ENCODE measurements at regions not wholly inside any gene's neighbourhood (a gene's known extent, or its start where the extent isn't known, plus 50 kb on each side); places are given as distances from the start of the nearest gene placed in this dataset.

DNA sequence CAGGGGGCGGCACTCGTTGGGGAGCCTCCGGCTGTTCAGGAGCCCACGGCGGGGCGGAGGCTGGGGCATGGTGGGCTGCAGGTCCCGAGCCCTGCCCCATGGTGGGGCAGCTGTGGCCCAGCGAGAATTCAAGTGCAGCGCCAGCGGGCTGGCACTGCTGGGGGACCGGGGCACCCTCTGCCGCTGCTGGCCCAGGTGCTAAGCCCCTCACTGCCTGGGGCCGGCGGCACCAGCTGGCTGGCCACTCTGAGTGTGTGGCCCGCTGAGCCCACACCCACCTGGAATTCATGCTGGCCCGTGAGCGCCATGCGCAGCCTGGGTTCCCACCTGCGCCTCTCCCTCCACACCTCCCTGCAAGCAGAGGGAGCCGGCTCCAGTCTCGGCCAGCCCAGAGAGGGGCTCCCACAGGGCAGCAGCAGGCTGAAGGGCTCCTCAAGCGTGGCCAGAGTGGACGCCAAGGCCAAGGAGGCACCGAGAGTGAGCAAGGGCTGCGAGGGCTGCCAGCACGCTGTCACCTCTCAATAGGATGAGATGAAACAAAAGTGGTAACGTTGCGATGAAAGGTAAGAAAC, 464.9 kb downstream of the PCDH7 start:
- Histone ChIP-seq H2BK5ac (ENCODE audit: low read depth, low read length) (no peak overlapping the region), H3K14ac (ENCODE audit: insufficient read length) (no peak overlapping the region)
- FAIRE-seq = no peak
- TF ChIP-seq EGR1 (IDR thresholded peaks at IDR 0.05; ENCODE audit: borderline replicate concordance, low read depth, low read length) = no peak
- TF ChIP-seq NRF1 (IDR thresholded peaks at IDR 0.05; ENCODE audit: low read depth, low read length) = no peak
- no peak for TF ChIP-seq FOSL1 (IDR thresholded peaks at IDR 0.05; ENCODE audit: insufficient read depth, low read depth, low read length)
- TF ChIP-seq, protein P1, sequence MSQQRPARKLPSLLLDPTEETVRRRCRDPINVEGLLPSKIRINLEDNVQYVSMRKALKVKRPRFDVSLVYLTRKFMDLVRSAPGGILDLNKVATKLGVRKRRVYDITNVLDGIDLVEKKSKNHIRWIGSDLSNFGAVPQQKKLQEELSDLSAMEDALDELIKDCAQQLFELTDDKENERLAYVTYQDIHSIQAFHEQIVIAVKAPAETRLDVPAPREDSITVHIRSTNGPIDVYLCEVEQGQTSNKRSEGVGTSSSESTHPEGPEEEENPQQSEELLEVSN (IDR thresholded peaks at IDR 0.05) = no peak
- no peak for TF ChIP-seq KDM4A (IDR thresholded peaks at IDR 0.05; ENCODE audit: low read depth, low read length, severe bottlenecking)
- TF ChIP-seq RBBP5 (IDR thresholded peaks at IDR 0.05; ENCODE audit: borderline replicate concordance, low read depth, low read length) = no peak
- TF ChIP-seq RFX5 (IDR thresholded peaks at IDR 0.05; ENCODE audit: borderline replicate concordance, low read depth, low read length) = no peak
- TF ChIP-seq MAFK (IDR thresholded peaks at IDR 0.05; ENCODE audit: low read depth, low read length) = no peak
- TF ChIP-seq KDM1A (IDR thresholded peaks at IDR 0.05; ENCODE audit: borderline replicate concordance, low read length) = no peak
- no peak for TF ChIP-seq JUN (IDR thresholded peaks at IDR 0.05; ENCODE audit: low read depth, low read length)
- no peak for TF ChIP-seq RAD21 (IDR thresholded peaks at IDR 0.05 in 1 of 2, conservative IDR thresholded peaks at IDR 0.05 in 1 of 2; ENCODE audit: low read depth in 2 of 2, low read length in 2 of 2)
- TF ChIP-seq CEBPB (IDR thresholded peaks at IDR 0.05; ENCODE audit: low read depth, low read length) = no peak
- TF ChIP-seq BACH1 (IDR thresholded peaks at IDR 0.05; ENCODE audit: low read length) = no peak
- no peak for TF ChIP-seq SP1 (IDR thresholded peaks at IDR 0.05; ENCODE audit: low read depth, low read length)

More for the DNA sequence above, 464.9 kb downstream of the PCDH7 start:
- Histone ChIP-seq H3K79me1 (ENCODE audit: low read depth, low read length) (no peaks in the 10 kb centered on the region), H2AFZ (ENCODE audit: low read length) (no peak overlapping the region), H3K4ac (replicated peaks; ENCODE audit: insufficient read length, low read depth, low read length) (no peak overlapping the region), H3K79me2 (ENCODE audit: control insufficient read depth in 1 of 2, insufficient read depth in 2 of 2, low read length in 2 of 2) (no peaks in the 10 kb centered on the region), H3K36me3 (ENCODE audit: control insufficient read depth in 2 of 4, insufficient read depth in 4 of 4, low read length in 3 of 4) (peaks cover 0 to 8% (median 0%) of the 10 kb centered on the region in 4 experiments; a peak in 2 of 8 replicates), H3K4me1 (replicated peaks in 1 of 4; ENCODE audit: control insufficient read depth in 3 of 4, insufficient read depth in 4 of 4, low read length in 3 of 4) (no peaks in the 10 kb centered on the region), H3K27me3 (replicated peaks in 1 of 4; ENCODE audit: control insufficient read depth in 3 of 4, extremely low read depth in 1 of 4, insufficient read depth in 3 of 4, low read length in 3 of 4) (no peaks in the 10 kb centered on the region), H2BK15ac (ENCODE audit: low read length) (no peak overlapping the region), H3K18ac (ENCODE audit: extremely low read depth, low read length) (no peak overlapping the region), H4K8ac (ENCODE audit: extremely low read depth, insufficient read depth, low read length) (no peak overlapping the region), H4K5ac (ENCODE audit: insufficient read length, low read depth, low read length) (no peak overlapping the region), H3K4me2 (ENCODE audit: insufficient read depth in 1 of 2, low read depth in 2 of 2, low read length in 2 of 2) (no peak overlapping the region), H3K9ac (replicated peaks in 1 of 4; ENCODE audit: extremely low read depth in 1 of 4, low read depth in 3 of 4, low read length in 3 of 4) (no peak overlapping the region), H4K20me1 (replicated peaks in 1 of 2; ENCODE audit: control insufficient read depth in 1 of 2, insufficient read depth in 2 of 2, low read length in 2 of 2) (no peaks in the 10 kb centered on the region), H2BK12ac (ENCODE audit: low read depth, low read length) (no peak overlapping the region), H3K56ac (replicated peaks; ENCODE audit: insufficient read length, low read depth, low read length) (no peak overlapping the region), H3K9me3 (ENCODE audit: insufficient read depth in 2 of 2, low read depth in 1 of 2, low read length in 1 of 2) (peaks cover 11 to 15% of the 10 kb centered on the region in 2 experiments; a peak in 3 of 4 replicates), H2AK5ac (ENCODE audit: low read depth, low read length) (no peak overlapping the region), H2BK120ac (replicated peaks; ENCODE audit: low read depth, low read length) (no peak overlapping the region), H4K91ac (replicated peaks; ENCODE audit: insufficient read length, low read length) (no peak overlapping the region), H3K27ac (ENCODE audit: low read depth, low read length) (no peak overlapping the region), H2BK20ac (ENCODE audit: low read length) (no peak overlapping the region), H3K23me2 (ENCODE audit: low read depth, low read length) (no peaks in the 10 kb centered on the region), H3K4me3 (ENCODE audit: extremely low read depth in 1 of 4, insufficient read depth in 2 of 4, low read depth in 3 of 4, low read length in 4 of 4) (no peak overlapping the region), H3K23ac (ENCODE audit: insufficient read length) (no peak overlapping the region)
- DNase-seq (ENCODE audit: low read depth in 1 of 2, low spot score in 2 of 2) = no peak
- WGBS, 2 experiments (ENCODE audit: extremely low coverage in 1 of 2, insufficient coverage in 1 of 2, insufficient read length in 1 of 2, insufficient replicate concordance in 2 of 2, low coverage in 1 of 2, low lambda C conversion rate in 2 of 2, missing lambda C conversion rate in 1 of 2) = 85% methylated on average over 14 of the region's 28 CpGs; no CpG with 5 or more reads in 1 of the 2 experiments
- ChIA-PET POLR2A (ENCODE audit: partially characterized antibody) (no interaction called here), CTCF (ENCODE audit: partially characterized antibody) (no interaction called here)
